WI38 (cell line): ENCODE measurements at regions not wholly inside any gene's neighbourhood (a gene's known extent, or its start where the extent isn't known, plus 50 kb on each side); places are given as distances from the start of the nearest gene placed in this dataset.
"Not testable (repeated sequence)": the region's sequence is repeated elsewhere in the genome, so short reads cannot be mapped to it uniquely, and the experiment has no call there.

Experiments
- H3K4me3 ChIP-seq: 2 replicates; pipeline ENCODE4 v1.5.1; 2011; ENCODE audit warnings: low read depth, mild to moderate bottlenecking, control low read depth, low read length
- TF ChIP-seq, protein P1 (sequence below): IDR thresholded peaks from 2 replicates; pipeline ENCODE4 v1.5.1; 2012; ENCODE audit warnings: low read depth, mild to moderate bottlenecking, control low read depth, low read length

- no peak overlapping the region for H3K4me3 ChIP-seq
Measured at GRCh38 chr15:79561982-79562381, 129.8 kb downstream of the MINAR1 start.

DNA sequence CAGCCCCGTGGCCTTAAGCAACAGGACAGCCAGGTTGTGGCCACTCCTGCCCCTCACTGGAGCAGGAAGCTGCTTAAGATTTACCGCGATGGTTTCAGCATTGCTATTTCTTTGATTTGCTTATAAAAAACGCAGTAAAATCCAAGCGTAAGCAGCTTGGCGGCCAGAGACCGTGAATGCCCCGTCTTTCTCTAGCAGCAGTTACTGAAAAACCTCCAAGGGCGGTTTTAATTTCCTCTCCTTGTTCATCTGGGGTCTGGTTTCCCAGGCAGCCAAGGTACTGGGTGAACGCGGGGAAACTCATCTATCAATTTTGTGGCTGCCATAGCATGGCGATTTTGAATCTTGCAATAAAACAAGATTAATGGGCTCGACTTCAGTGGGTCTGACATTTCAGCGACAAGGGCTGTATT, 130.3 kb downstream of the MINAR1 start:
- H3K4me3 ChIP-seq: no peak overlapping the region
- TF ChIP-seq, protein P1, sequence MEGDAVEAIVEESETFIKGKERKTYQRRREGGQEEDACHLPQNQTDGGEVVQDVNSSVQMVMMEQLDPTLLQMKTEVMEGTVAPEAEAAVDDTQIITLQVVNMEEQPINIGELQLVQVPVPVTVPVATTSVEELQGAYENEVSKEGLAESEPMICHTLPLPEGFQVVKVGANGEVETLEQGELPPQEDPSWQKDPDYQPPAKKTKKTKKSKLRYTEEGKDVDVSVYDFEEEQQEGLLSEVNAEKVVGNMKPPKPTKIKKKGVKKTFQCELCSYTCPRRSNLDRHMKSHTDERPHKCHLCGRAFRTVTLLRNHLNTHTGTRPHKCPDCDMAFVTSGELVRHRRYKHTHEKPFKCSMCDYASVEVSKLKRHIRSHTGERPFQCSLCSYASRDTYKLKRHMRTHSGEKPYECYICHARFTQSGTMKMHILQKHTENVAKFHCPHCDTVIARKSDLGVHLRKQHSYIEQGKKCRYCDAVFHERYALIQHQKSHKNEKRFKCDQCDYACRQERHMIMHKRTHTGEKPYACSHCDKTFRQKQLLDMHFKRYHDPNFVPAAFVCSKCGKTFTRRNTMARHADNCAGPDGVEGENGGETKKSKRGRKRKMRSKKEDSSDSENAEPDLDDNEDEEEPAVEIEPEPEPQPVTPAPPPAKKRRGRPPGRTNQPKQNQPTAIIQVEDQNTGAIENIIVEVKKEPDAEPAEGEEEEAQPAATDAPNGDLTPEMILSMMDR: no peak

More at GRCh38 chr15:79561982-79562381, 129.8 kb downstream of the MINAR1 start:
- TF ChIP-seq, protein P1: no peak

- TF ChIP-seq, protein P1: no peak
- H3K4me3 ChIP-seq: no peak overlapping the region
Measured at GRCh38 chr15:79562899-79563298, 130.8 kb downstream of the MINAR1 start.

- TF ChIP-seq, protein P1: no peak
- H3K4me3 ChIP-seq: no peak overlapping the region
Measured at GRCh38 chr15:79570004-79570403, 137.9 kb downstream of the MINAR1 start.

DNA sequence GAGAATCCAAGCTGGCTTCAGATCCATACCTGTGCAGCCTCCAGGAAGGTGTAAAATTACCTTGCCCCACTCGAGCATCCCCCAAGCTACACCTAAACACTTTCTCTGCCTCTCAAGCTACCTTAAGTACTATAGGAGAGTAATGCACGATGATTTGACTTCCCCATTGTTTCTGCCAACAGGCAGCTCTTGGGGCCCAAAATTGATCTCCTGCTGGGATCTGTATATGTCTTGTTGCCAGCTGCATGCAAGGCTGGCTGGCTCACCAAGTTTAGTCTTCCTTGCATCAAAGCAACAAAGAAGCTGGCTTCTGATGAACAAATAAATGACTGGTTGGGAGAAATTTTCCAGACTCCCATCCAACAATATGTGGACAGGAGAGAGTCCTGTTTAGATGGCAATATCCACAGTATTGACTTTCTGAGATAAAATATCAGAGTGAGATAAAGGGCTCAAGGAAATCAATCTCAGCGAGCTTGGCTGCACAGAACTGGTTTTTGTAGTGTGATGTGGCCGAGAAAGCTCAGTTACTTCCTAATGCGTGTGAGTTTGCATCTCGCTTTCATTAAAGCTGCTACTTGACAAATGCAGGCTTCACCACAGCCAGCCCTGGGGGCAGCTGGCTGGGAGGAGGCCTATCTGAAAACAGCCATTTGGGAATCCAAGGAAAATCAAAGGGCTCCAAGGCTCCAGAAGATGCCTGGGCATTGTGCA, 140.7 kb downstream of the MINAR1 start:
- TF ChIP-seq, protein P1: no peak
- no peak overlapping the region for H3K4me3 ChIP-seq

- not testable (repeated sequence) for H3K4me3 ChIP-seq
Measured at GRCh38 chr15:79574431-79575273, 142.5 kb downstream of the MINAR1 start.

GRCh38 chr15:79582650-79583049, 150.5 kb downstream of the MINAR1 start:
- TF ChIP-seq, protein P1: no peak
- H3K4me3 ChIP-seq: no peak overlapping the region
